ENCODE measurements at regions not wholly inside any gene's neighbourhood (a gene's known extent, or its start where the extent isn't known, plus 50 kb on each side); places are given as distances from the start of the nearest gene placed in this dataset.

DNA sequence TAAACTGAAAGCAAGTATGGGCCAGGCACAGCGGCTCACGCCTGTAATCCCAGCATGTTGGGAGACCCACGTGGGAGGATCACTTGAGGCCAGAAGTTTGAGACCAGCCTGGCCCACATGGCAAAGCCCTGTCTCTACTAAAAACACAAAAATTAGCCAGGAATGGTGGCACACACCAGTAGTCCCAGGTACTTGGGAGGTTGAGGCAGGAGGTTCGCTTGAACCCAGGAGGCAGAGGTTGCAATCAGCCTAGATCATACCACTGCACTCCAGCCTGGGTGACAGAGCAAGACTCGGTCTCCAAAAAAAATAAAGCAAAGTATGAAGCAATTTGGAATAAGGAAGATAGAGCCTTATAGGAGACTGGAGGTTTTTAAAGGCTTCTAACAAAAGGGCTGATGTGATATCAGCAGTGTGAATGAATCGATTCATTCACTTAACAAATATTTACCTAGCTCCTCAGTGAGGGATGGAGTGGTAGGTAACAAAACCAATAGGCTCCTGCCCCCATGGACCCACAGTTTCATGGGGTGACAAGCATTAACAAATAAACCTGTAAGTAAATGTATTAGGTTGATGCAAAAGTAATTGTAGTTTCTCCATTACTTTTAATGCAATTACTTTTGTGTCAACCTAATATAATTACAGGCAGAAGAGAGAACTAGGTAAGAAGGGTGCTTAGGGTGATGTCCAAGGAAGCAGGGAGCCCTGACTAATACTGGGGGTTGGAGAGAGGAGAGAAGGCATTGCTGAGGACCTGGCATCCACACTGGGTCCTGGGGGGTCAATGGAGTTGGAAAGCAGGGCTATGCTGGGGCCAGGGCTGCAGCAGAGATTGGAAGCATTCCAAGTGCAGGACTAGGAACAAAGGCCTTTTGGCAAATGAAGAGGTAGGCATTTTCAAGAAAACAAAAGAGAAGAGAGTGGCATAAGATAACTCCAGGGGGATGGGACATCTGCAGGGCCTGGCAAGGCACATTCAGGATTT lies 195.4 kb upstream of the ARL4C start:
- no peak for DNase-seq

- no peak for DNase-seq
Observed at GRCh38 chr2:234691214-234691575, 194.3 kb upstream of the ARL4C start.

- no peak for DNase-seq
Observed at GRCh38 chr2:234690569-234691213, 193.8 kb upstream of the ARL4C start.

DNA sequence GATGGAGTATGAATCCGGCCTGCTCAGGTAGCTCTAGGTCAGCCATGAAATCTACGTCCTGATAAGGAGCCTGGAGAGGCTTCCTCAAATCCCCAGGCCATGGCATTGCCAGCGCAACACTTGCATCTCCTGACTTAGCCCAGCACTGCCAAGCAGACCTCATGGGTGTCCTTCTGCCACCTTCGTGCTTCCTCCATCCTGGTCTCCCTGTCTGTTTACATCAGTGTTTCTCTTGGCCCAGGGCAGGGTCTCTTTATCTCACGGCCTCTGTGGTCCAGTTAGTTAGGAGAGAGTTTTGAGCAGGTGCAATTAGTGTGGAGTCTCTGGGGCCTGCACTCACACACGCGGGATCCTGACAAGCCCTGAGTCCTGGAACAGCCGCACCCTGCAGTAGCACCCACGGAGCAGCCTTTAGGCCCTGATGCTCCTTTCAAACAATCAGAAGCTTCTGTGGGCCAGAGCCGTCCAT lies 193.1 kb upstream of the ARL4C start:
- no peak for DNase-seq

- DNase-seq, result no peak
Observed at GRCh38 chr2:234687718-234688475, 191.0 kb upstream of the ARL4C start.

DNA sequence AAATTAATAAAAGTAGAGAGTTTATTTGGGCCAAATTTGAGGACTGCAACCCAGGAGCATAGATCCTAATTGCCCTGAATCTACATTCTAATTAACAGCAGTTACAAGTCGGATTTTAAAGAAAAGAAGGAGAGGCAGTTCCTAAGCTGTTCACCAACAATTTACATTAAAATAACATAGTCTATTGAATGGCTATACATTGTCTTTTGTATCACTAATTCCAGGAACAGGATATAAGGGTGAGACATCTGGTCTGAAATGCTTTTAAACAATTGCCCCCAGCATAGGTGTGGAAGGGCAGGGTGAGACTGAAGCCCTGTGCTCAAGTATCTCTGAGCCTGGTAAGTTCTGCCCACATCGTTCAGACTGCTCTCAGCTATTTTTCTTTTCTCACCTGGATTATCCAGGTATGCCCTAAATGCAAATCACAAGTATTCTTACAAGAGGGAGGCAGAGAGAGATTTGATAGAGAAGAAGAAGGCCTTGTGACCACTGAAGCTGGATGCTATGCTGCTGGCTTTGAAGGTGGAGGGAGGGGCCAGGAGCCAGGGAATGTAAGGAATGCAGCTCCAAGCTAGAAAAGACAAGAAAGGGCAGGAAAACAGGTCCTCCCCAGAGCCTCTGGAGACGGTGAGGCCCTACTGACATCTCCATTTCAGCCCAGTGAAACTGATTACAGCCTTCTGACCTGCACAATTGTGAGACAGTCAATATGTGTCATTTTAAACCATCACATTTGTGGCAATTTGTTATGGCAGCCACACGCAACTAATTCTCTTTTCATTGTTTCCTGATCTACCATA lies 189.4 kb upstream of the ARL4C start:
- no peak for DNase-seq

- no peak for DNase-seq
Observed at GRCh38 chr2:234684466-234684865, 187.6 kb upstream of the ARL4C start.

DNA sequence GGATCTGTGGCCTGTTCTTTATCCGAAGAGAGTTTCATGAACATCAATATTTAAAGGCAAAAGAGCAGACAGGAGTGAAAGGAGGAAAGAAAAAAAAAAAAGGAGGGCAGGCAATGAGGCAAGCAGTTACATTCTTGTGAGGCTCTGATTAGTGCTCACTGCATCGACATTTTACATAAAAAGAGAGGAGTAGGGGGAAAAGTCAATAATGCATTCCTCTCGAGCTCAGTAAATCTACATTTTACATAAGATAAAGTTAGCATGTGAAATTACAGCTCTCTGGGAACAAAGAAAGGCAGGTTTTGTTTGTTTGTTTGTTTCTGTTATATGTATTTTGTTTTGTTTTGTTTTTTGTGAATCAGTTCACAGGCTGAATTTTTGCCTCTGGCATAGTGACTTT lies 187.1 kb upstream of the ARL4C start:
- DNase-seq, result no peak

GRCh38 chr2:234682492-234683228 lies 185.8 kb upstream of the ARL4C start:
- no peak for DNase-seq

GRCh38 chr2:234680688-234681619 lies 184.1 kb upstream of the ARL4C start:
- no peak for DNase-seq

DNA sequence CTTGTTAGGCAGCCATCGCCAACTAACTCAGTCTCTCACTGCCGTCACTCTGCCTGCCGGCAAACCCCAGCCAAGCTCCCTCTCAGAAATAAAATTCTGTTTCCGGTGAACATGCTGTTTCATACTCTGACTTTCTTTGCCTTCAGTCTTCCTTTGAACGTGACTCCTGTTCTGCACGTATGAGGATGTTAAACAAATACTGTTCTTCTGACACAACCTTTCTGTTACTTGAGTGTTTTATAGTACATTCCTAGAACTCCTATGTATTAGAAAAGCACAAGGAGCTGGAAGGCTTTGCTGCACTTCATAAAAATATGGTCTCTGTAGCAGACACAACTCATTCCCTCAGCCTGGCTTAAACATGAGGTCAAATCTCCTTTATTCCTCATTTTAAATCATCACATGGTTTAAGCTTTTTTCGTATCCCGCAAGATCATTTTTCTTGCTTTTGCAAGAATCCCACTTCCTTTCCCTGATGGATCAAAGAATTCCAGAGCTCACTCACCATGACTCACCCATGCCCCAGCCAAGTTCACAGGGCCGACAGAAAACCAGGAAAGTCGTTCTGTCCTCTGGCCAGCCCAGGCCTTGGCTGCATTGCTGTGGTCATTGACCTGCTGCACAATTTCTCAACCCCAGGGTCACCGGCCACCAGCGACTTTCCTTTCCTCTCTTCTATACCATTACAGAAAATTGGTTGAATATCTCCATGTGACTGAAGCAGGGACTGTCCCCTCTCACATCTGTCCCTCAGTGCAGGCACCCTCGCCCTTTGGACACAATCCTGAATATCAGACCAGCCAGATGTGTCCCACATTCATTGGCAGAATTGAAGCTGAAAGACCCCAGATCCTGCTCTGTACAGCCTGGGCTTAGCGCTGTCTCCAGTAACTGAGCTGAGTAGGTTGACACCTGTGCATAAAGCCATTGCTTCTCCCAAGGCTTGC lies 183.1 kb upstream of the ARL4C start:
- peak; percentile 33 for DNase-seq

DNA sequence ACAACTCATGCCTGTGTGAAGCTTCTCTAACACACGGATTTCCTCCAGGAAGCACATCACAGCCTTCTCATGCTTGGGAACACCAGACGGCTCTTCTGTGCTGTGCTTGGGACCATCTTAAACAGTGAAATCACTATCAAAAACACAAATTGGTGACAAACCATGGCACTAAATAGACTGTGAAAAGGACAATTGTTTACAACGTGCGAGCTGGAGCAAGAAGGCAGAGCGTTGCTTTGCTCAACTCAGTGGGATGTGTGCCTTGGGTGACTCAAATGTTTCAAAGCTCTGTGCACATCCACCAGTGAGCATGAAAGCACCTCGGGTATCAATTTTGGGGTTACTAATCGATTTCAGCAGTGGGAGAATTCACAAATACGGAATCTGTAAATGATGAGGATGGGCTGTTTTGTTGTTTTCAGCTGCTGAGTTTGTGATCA lies 182.4 kb upstream of the ARL4C start:
- DNase-seq, result no peak

- peak; percentile 38 for DNase-seq
Observed at GRCh38 chr2:234678711-234679110, 181.8 kb upstream of the ARL4C start.

DNA sequence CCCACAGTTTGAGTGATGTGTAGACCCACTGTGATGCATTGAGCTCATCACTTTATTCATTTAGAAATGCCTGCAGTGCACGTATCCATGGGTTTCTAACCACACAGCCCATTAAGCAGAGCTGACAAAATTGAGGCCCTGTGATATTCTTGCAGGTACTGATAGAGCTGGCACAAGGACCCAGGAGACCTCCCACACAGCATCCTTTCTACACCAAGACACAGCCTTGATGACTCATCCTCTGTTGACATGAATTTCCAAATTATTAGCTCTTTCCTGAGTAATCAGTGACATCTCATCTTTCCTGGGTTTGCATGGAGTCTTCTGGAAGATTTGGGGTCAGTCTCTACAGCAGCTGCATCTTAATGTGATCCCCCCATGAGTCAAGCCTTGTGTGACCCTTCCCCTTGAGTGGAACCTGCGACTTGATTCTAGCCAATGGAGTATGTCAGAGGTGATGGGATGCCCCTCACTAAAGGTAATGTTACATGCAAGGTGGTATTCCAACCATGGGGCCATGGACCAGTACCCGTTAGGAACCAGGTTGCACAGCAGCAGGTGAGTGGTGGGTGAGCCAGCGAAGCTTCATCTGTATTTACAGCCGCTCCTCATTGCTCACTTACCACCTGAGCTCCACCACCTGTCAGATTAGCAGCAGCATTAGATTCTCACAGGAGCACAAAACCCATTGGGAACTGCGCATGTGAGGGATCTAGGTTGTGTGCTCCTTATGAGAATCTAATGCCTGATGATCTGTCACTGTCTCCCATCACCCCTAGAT lies 181.1 kb upstream of the ARL4C start:
- no peak for DNase-seq

GRCh38 chr2:234676783-234677450 lies 180.0 kb upstream of the ARL4C start:
- DNase-seq, result no peak

- no peak for DNase-seq
Observed at GRCh38 chr2:234676109-234676782, 179.4 kb upstream of the ARL4C start.

DNA sequence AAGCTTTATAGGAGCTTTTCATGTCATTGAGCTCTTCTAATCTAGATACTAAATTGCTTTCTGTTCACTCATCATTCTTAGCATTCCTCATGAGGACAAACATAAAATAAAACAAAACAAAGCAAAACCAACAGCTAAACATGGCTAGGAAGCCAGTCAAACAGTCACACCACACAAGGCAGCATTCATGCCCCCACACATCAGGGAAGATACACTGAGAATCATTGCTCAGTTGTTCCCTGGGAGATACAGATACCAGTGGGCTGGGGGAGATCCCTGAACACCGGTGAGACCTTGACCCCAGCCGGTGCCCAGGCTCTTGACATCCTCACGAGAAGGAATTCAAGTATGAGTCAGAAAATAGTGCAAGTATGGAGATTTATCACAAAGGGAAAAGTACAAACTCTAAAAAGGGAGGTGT lies 177.9 kb upstream of the ARL4C start:
- DNase-seq, result no peak
